ENCODE measurements at regions not wholly inside any gene's neighbourhood (a gene's known extent, or its start where the extent isn't known, plus 50 kb on each side); places are given as distances from the start of the nearest gene placed in this dataset.

GRCh38 chr18:2036086-2036485 is 535.2 kb downstream of the METTL4 start:
- TF ChIP-seq SUZ12 (IDR thresholded peaks at IDR 0.05; ENCODE audit: extremely low read depth, insufficient read depth, insufficient read length) (no peak), YY1 (IDR thresholded peaks at IDR 0.05; ENCODE audit: insufficient read depth, insufficient read length) (no peak), ZNF274 (IDR thresholded peaks at IDR 0.05; ENCODE audit: low read depth, low read length) (no peak)

Data from NT2/D1 (cell line).